ENCODE measurements at regions not wholly inside any gene's neighbourhood (a gene's known extent, or its start where the extent isn't known, plus 50 kb on each side); places are given as distances from the start of the nearest gene placed in this dataset.
"Not testable (repeated sequence)": the region's sequence is repeated elsewhere in the genome, so short reads cannot be mapped to it uniquely, and the experiment has no call there.

DNA sequence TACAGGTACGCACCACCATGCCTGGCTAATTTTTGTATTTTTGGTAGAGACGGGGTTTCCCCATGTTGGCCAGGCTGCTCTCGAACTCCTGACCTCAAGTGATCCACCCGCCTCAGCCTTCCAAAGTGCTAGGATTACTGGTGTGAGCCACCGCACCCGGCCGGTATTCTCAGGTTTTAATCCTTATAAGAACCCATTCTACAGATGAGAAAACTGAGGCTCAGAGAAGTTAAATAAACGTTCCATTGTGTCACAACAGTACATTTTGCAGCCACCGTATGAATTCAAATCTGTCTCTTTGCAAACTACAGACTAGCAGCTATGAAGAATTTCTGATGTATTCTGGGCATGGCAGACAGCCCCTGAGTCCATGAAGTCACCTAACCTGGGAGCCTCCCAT is 60.9 kb upstream of the LAPTM4A start:
- intact Hi-C loops (cut with micrococcal nuclease) = not testable (repeated sequence)

DNA sequence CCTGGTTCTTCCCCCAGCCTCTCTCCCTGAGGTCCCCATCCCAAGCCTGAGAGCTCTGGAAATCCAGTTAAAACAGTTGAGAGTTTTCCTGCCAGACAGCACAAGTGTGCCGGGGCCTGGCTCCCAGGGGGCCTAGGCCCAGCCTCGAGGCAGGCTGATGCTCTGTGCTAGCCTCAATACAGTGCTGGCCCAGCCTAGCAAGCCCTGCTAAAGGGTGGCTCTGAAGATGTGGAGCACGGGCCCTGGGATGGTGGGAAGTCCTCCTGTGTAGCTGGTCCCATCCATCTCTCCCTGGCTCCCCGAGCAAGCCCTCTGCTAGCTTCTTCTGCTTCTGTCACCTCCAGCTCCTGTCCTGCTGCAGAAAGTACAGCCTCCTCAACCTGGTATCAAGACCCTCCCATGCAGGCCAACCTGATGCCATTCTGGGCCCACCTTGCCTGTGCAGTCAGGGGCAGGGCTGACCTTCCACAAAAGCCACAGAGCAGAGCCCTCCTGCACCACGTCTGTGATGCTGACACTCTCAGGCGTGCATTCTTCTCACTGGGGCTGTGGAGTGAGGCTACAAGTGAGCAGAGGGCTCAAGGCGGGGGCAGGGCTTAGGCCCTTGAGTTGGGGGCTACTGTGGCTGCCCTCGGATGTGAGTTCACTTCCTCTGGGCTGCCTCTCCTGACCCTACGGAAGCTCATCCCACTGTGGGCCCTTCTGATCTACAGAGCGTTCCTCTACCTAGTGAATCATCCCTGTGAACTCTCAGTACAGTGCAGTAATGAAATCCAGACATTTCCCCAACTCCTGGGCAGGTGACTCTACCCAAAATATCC is 60.1 kb upstream of the LAPTM4A start:
- intact Hi-C loops (cut with micrococcal nuclease) = no loop called here

DNA sequence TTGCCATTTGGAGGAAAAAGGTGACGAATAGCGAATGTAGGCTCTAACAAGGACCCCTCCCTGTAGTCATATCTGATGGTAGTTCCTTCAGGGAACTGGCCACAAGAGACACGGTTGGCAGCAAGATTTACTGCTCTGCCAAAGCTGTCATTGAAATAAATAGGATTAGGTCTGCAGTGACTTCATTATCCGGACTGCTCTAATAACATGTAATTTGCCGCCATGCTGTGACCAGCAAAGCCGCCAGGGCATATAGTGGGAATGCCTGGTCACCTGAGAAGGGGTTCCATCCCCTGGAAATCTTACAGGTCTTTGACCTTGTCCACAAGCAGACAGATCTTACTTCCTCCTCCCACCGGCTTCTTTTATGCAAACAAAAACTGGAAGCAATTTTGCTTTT is 59.4 kb upstream of the LAPTM4A start:
- intact Hi-C loops (cut with micrococcal nuclease) = no loop called here

DNA sequence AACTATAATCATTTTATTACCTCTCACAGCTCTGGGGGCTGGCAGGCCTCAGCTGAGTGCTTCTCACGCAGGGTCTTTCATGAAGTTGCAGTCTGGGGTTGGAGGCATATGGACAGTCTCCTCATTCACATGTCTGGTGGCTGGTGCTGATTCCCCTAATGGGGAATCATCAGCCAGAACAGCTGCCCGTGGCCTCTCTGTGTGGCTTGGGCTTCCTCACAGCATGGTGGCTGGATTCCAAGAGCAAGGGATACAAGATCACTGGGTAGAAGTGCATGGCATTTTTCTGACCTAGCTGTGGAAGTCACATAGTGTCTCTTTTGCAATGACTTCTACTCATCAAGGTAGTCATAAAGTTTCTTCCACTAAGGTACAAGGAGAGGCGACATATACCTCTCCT is 59.0 kb upstream of the LAPTM4A start:
- intact Hi-C loops (cut with micrococcal nuclease) = no loop called here

DNA sequence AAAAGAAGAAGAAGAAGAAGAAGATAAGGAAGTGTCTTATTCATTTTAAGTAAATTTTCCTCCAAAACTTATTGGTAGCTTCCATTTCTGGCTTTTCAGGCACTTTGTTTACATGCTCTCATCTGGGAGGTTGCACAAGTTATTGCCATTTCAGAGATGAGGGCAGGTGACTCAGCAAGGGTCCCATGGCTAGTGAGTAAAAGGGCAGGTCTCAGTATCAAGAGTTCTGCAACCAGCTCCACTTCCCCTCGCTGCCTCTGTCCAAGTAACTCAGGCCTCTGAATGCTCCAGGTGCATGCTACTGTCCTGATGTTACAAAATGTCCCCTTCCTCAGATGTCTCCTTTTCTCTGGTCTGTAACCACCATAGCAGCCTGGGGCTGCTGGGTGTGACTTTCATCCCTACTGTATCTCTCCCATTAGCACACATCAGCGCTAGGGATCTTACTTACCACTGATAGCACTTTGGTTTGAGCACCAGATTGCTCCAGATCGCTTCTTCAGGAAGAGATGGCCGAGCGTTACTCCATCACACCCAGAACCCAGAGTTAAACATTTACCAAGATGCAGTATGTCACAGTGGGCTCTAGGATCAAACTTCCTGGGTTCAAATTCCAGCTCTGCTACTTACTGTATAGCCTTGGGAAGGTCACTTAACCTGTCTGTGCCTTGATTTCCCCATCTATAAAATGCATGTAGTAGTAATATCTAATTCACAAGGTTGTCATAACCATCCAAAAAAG is 57.4 kb upstream of the LAPTM4A start:
- intact Hi-C loops (cut with micrococcal nuclease) = no loop called here

DNA sequence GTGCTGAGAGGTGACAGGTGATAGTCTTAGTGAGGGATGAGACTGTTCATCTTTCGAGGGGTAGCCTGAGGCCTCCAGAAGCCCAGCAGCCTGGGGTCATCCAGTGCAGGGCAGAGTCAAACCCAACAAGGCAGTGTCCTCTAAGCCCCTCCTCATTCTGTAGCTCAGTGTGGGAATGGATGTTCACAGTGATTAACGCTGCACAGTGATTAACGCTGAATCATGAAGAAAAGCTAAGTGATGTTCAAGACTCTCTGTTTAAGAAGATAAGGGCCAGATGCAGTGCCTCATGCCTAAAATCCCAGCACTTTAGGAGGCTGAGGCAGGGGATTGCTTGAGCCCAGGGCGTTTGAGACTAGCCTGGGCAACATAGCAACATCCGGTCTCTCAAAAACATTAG is 56.3 kb upstream of the LAPTM4A start:
- intact Hi-C loops (cut with micrococcal nuclease) = no loop called here

DNA sequence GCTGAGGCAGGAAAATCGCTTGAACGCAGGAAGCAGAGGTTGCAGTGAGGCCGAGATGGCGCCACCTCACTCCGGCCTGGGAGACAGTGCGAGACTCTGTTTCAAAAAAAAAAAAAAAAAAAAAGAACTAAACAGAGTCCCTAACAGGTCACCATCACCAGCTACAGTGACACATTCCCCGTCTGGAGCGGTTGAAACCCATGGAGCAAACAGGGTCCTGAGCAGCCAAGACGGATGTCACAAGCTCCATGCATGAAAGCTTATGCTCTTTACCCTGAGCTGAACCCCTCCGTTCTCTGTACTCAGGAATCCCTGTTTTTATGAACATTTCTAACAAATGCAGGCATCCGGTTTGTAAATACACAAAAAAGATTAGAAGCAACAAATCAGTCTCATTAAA is 55.9 kb upstream of the LAPTM4A start:
- intact Hi-C loops (cut with micrococcal nuclease) = no loop called here

DNA sequence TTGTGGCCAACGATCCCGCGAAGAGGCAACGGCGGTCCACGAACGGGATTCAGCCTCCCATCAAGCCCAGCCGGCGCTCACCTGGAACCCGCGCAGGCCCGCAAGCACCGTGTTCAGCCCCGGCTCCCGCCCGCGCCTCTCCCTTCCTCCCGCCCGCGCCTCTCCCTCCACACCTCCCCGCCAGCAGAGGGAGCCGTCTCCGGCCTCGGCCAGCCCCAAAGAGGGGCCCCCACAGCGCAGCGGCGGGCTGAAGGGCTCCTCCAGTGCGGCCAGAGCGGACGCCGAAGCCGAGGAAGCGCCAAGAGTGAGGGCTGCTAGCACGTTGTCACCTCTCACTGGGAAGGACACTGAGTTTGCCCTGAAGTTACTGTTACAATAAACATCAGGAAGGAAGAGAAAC is 55.3 kb upstream of the LAPTM4A start:
- intact Hi-C loops (cut with micrococcal nuclease) = no loop called here

DNA sequence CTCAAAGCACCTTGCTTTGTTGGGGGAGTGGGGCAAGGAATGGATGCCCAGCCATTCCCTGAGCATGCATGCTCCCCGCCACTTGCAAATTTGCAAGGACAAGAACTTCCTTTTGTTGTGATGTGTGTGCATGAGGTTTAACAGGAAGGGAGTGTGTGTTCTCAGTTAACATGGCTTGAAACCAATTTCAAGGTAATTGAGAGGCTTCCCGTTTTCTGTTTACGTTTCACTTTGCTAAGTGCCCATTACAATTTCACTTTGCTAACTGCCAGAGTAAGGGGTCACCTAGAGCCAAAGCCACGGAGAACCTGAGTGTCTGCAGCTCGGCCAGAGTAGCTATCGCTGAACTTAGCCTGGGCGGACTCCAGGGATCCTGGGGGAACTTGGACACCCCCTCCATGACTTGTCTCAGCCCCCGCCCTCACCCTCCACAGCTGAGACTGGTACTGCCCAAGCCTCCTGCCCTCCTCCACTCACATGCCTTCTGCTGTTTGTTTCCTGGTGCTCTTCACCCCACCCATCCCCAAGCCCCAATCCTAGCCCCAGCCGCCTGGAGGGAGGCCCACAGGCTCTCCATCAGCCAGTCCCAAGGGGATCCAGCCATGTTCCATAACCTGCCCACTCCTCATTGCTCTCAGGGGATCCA is 53.6 kb upstream of the LAPTM4A start:
- intact Hi-C loops (cut with micrococcal nuclease) = no loop called here

DNA sequence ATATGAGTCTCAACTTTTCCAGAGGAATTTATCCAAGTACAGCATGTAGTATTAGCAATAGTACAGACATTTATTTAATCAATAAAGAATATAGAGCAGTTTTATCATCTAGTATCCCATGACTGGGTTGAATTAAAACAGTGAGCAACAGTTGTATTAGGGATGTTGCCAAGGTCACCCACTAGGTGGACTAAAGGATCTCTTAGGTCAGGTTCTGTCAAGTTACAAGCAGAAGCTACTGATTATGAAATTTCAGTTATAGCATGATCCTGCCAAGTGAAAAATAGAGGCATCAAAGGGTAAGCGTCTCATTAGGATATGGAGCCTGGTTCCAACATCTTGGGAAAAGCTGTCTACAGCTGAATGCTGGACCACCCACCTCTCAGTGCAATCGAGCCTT is 52.1 kb upstream of the LAPTM4A start:
- intact Hi-C loops (cut with micrococcal nuclease) = no loop called here
